Ramos (cell line): ENCODE measurements at regions not wholly inside any gene's neighbourhood (a gene's known extent, or its start where the extent isn't known, plus 50 kb on each side); places are given as distances from the start of the nearest gene placed in this dataset.

Experiments used
- in situ Hi-C: fragments of 300-500 bp; cut with MboI; formaldehyde crosslinking; loops from one replicate; pipeline ENCODE4 v1.14.3; 2022; ENCODE audit warnings: low sequenced_read_pairs; ENCODE audit not compliant: unreplicated experiment

DNA sequence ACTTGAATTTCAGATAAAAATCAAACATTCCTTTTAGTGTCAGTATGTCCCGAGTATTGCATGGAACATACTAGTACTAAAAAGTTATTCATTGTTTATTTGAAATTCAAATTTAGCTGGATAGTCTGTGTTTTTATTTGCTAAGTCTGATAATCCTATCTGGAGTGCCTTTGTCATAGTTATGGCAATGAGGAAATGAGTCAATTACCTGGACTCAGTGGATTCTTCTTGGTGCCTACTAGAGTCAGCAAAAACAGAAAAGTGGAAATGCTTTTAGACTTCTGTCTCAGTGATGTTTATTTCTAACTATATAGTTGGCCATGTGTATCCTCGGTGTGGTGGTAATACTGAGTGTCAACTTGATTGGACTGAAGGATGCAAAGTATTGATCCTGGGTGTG lies 121.3 kb upstream of the EEF1E1 start:
- in situ Hi-C loops: loop anchor here (10.0 to 25.0 kb wide), 2 partner anchors 336 to 499 kb away; partner anchors contain the start of gene BMP6

DNA sequence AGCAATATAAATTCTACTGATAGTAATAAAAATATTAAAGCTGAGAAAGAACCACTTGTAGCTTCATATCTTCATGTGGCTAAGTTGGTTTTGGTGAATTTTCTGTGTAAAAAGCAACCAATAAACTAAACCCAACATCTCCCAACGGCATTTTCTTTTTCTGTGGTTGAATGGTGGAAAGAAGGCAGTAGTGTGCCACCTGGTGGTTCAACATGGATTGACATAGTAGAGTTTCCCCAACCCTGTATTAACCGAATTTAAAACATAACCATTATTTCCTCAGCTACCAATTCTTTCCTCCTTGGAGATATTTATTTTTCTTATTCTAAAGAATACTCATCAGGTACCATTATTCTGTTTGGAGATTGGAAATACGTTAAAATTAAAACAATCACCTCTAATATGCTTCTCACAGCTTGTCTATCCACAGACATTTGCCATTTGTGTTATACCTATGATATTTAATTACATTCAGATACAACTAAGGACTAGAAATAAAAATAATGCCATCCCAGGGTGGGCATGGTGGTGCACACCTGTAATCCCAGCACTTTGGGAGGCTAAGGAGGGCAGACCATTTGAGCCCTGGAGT lies 117.1 kb upstream of the EEF1E1 start:
- in situ Hi-C loops: loop anchor here (25.0 kb wide), 1 partner anchor 332 kb away; no protein-coding TSS in a partner anchor

DNA sequence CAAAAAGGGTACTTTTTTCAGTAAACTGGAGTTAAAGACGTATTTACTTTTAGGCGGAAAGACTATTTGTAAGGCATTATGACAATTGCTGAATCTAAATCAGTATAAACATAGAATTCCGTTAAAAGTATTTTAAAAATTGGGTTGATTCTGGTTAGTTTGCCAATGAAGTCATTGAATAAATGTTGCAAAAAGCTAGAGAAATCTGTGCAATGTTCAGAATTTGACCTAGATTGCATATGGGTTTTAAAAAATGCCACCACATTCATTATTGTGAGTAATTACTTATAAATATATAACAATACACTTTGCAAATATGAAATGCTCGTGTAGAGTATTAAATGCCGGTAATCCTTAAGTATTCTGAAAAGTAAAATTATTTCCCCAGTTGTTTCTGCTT lies 116.5 kb upstream of the EEF1E1 start:
- in situ Hi-C loops: loop anchor here (25.0 kb wide), 1 partner anchor 332 kb away; no protein-coding TSS in a partner anchor

DNA sequence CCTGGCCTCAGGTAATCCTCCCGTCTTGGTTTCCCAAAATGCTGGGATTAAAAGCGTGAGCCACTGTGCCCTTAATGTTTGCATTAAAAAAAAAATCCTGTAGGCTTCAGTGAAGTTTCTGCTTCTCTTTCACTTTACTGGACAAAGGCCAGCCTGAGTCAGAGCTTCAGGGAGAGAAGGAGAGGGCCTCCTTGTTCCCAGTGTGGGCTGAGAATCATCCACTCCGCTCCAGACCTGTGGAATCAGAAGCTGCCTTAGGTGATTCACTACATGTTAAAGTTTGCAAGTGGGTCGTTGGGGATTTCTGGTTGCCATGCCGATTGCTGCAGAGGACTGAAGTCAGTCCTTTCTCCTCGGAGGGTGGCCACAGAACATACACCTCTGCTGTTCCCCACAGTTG lies 113.3 kb upstream of the EEF1E1 start:
- in situ Hi-C loops: loop anchor here (25.0 kb wide), 1 partner anchor 328 kb away; no protein-coding TSS in a partner anchor

DNA sequence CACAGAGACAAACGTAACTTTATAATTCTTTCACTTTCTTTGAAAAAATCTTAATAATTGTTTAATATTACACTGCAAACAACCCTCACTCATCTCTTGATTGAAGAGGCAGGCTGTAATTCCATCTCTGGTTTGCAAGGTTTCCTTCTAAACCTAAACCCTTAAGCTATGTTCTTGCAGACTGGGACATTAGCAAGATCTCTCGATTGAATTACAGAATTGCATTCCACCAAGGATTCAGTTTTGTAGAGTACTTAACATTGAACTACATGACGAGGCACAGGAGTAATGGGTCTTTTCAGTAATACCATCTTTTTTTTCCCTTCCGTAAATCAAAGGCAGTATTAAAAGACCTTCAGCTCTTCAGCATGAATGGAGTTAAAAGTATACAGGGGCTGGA lies 111.6 kb upstream of the EEF1E1 start:
- in situ Hi-C loops: loop anchor here (25.0 kb wide), 1 partner anchor 327 kb away; no protein-coding TSS in a partner anchor

DNA sequence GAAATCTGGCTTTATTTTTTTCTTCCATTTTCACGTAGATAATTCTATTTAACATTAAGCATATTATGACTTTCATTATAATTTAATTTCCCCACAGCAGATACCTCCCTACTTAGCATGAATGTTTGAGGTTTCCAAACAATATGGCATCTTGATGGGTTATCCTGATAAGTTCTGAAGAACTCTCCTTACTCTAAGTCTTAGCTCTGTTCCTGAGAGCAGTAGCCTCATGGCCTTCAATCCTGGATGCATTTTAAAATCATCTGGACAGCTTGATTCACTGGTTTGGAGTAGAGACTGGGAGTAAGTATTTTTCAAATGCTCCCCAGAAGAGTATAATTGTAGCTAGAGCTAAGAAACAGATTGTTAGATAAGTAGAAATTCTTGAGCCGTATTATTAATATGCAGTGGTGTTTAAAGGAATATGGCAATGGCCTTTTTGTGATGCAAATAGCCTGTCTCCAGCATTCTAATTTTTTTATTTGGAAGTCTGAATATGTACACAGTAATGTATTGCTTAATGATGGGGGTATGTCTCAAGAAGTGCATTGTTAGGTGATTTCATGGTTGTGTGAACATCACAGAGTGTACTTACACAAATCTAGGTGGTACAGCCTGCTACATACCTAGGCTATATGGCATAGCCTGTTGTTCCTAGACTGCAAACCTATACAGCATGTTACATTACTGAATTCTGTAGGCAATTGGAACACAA lies 110.5 kb upstream of the EEF1E1 start:
- in situ Hi-C loops: loop anchor here (25.0 kb wide), 1 partner anchor 326 kb away; no protein-coding TSS in a partner anchor

DNA sequence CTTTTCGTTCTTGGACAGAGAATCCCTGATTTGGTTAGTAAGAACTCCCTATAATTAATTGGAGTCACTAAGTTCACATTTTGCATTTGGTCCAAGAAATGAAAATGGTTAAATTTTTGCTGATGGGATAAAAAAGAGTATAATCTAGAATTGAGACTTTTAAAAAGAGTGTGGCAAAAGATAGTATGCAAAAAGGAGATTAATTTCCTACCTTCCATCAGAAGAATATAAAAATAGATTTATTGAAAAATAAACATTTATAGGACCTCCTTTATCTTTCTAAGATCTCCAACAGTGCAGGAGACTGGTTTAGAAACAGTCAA lies 105.5 kb upstream of the EEF1E1 start:
- in situ Hi-C loops: loop anchor here (25.0 kb wide), 1 partner anchor 321 kb away; no protein-coding TSS in a partner anchor

DNA sequence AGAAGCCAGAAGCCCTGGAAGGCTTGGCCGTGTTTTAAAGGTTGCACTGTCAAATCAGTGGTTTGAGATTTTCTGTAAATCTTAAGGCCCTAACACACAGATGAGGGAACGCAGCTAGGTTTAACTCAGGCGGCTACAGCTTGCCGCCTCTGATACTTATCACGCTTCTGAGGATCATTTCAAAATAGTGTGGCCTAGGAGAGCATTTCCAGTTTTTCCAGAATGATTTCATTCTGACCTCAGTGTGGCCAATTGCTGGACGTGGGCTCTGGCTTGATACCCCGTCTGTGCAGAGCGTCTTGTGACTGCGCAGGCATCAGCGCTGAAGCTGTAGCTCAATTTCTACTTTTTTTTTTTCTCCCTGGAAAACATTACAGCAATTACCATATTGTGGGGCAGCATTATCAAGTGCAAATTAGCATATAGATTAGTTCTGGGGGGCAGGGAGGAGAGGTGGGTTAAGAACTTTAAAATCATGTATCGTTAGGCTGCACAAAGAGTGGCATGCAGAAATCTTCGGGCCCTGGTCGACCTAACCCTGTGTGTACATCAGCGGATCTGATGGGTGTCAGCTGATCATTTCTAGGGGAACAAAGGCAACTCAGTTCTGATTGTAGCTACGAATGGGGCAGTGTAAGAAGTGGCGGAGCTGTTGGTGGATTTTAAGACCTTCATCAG lies 105.0 kb upstream of the EEF1E1 start:
- in situ Hi-C loops: loop anchor here (25.0 kb wide), 1 partner anchor 320 kb away; no protein-coding TSS in a partner anchor

DNA sequence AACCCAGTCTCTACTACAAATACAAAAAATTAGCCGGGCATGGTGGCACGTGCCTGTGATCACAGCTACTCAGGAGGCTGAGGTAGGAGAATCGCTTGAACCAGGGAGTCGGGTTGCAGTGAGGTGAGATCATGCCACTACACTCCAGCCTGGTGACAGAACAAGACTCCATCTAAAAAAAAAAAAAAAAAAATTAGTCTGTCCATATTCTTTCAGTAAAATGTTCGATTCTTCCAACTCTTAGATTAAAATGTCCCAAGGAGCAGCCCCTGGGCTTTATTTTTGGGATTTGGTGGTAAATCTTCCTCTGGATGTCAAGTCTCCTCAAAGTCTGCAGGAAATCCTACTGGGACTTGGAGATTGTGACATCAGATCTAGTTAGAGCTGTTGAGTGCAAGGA lies 101.0 kb upstream of the EEF1E1 start:
- in situ Hi-C loops: loop anchor here (25.0 kb wide), 1 partner anchor 316 kb away; no protein-coding TSS in a partner anchor

DNA sequence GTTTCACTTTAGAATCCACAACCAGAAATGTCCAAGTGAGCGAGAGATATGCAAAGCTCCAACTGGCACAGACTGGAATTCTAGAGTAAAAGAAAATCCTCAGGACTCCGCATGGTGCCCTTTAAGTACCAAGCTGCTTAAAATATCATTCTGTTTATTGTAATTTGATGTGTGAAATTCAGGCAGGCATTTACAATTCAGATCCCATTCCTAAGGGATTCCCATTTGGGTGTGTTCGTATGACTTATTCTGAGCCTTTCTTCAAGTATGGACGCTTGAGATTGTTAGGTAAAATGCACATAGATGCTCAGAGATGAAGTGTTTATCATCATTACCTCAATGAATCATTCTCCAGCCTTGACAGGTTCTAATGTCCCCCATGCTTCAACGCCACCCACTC lies 99.3 kb upstream of the EEF1E1 start:
- in situ Hi-C loops: loop anchor here (25.0 kb wide), 1 partner anchor 314 kb away; no protein-coding TSS in a partner anchor

DNA sequence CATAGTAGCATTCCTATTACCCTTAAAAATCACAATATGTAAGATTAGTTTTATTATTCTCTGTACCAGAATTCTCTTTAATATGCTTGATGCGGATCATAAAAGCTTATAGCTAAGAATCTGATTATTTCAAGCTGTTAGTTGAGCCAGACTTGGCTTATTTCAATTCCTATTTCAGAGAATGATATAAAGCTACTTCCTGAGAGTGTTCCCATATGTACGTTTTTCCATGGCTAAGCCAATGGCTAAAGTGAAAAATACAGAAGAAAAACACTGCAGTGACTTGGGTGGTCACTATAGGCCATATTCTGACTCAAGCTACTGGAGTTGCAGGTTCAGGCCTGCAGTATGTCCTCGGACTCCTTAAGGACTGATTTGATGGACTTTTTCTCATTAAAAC lies 97.9 kb upstream of the EEF1E1 start:
- in situ Hi-C loops: loop anchor here (25.0 kb wide), 1 partner anchor 313 kb away; no protein-coding TSS in a partner anchor

DNA sequence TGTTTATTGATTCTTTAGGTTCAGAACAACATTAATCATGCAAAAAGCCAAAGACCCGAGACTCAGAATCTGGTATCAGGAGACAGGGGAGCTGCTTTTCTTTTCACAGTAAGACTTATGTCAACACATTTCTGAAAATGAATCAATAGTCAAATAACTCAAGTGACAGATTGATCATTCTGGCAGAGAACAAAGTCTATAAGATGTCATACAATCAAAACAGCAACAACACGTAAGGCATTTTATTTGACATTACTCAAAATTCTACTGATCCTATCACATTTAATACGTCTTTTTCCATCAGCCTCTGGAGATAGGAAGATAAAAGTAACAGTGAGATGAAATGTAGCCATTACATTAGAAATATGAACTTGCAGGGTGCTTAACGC lies 93.4 kb upstream of the EEF1E1 start:
- in situ Hi-C loops: no loop called here

DNA sequence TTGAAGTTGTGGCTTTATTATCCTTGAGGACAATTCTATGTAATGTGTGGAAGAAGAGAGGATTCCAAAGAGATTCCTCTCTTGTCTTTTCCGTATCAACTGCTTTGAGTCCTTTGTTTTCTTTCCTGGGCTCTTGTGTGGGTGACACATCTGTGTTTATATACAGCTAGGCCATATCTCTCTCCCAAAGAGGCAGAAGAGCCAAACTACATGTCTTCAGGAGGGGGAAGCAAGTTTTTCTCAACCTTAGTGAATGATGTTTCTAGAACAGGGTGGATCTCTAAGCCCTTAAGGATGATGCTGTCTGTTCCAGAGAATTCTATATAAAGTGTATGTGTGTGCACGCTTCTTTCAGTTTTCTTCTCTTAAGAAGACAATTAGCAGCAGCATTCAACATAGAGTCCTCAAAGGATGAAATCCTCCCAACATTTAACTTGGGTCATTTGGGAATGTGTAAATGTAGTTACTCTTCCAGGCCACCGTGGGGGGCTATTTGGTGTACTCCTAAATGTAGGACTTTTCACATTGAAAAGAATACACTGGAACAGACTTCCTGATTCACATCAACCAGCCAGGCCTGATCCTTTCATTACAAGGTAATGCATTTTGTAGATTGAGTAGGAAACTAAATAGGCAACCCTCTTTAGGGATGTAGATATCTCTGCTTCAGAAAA lies 92.8 kb upstream of the EEF1E1 start:
- in situ Hi-C loops: no loop called here

DNA sequence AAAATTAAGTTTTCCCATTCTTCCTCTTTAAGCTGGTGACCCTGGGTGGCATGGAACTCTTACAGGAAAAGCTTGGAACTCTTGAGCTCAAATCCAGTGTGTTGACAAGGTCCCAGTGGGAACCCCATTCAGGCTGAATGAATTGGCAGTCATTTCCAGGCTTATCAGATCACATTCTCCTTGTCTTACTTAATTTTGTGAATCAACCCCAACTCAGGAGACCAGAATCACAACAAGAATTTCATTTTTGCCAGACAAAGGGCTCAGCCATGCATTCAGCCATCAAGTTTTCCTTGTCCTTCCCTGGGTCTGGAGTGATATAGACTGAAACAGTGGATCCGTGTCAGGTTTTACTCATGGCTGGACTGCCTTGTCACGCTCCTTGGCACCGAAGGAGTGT lies 92.1 kb upstream of the EEF1E1 start:
- in situ Hi-C loops: no loop called here

DNA sequence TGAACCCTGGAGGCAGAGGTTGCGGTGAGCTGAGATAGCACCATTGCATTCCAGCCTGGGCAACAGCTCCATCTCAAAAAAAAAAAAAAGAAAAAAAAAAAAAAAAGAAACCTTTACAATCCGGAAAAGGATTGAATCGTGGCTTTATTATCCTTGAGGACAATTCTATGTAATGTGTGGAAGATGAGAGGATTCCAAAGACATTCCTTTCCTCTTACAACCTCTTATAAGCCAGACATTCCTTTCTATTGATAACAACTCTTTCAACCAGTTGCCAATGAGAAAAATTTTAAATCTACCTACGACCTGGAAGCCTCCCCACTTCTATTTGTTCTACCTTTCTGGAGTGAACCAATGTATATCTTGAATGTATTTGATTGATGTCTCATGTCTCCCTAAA lies 91.2 kb upstream of the EEF1E1 start:
- in situ Hi-C loops: no loop called here

DNA sequence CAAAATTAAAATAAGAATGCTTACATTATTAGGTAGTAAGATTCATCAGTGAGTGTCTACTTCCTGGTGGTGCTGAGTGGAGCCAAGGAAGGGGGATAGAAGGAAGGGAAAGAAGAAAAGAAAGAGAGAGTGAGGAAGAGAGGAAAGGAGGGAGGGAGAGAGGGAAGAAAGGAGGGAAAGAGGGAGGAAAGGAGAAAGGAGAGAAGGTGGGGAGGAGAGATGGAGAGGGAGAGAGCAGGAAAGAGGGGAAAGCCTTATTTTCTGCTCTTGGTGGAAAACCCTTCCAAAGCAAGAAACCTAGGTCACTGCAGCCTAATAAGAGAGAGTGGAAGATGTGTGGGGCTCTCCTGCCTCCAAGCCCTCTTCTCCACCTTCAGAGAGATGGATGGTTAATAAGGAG lies 90.2 kb upstream of the EEF1E1 start:
- in situ Hi-C loops: no loop called here

DNA sequence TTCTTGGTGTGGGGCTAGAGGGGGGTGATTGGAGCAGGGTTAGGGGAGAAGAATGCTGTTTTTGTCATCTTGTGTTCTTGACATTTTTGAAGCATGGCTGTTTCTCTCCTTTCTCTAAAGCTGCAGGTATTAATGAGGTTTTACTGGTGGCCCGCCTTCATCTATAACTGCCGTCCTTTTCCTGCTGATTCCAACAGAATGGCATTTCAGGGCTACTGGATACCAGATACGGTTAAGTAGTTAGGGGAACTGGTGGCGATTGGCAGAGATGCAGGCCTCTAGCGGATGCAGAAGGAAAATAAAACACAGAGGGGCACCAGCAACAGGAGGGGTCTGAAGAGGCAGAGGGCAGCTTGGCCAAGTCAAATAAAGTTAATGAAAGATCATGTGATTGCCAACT lies 89.7 kb upstream of the EEF1E1 start:
- in situ Hi-C loops: no loop called here

DNA sequence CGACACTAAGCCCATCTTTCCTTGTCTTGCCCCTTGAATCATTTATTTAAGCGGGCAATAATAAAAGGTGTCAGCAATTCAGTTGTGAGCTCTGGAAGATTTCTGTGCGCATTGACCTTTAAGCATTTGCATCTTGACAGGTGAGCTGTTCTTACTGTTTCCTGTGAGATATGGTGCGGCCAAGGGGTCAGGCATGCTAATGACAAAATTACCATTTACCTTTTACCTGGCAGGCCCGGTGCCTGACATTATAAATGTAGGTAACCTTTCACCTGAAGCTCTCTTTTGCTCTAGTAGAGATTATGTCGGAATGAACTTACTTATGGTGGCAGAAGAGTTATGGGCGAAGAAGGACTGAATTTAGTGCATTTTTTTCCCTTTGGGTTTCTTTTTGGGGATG lies 89.3 kb upstream of the EEF1E1 start:
- in situ Hi-C loops: no loop called here

DNA sequence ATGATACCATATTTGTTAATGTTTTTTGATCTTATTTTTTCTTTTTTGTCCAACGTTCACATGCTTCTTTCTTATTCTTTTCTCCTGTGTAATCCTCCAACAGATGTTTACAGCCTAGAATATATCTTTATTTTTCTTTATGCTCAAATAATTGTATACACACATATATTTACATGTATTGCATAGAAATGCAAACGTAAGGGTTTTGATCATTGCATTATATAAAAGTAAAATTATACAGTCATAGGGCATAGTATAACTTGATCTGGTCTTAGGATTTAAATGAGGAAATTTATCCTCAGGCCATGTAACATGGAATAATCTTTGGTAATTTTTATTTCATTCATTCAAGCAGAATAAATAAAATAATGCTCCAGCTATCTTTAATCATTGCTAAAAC lies 84.9 kb upstream of the EEF1E1 start:
- in situ Hi-C loops: no loop called here

DNA sequence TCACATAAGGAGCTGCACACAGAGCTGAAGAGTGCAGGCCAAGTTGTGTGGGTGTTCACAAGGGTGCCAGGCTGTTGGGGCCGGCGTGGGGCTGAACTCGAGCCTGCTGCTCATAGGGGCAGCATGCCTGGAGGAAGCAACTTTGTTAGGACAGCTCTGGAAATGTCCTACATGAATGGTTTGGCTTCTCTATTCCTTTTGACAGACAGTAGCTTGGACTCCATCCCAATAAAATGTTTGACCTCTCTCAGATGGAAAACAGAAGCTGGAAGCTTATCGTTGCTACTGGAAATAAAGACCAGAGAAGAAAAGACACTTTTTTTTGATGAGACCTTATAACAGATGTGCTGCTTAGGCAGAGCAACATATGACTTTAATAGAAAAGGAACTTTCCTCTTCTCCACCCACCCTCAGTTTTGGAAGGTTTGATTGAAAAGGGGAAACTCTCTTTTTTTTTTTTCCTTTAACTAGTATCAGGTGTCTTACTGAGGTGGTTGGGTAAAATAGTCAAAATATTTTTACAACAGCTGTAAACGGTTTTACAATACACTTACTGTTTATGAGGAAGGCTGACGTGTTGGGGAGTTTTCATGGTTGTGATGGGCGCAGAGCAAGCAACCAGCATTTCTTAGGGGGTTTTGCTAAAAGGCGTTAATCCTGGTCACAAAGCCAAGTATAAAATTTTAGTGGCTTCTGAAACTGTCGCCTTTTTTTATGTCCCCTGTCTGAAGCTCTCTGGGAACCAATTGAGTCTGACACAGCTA lies 80.7 kb upstream of the EEF1E1 start:
- in situ Hi-C loops: no loop called here
